ENCODE measurements at regions not wholly inside any gene's neighbourhood (a gene's known extent, or its start where the extent isn't known, plus 50 kb on each side); places are given as distances from the start of the nearest gene placed in this dataset.

- DNase-seq (ENCODE audit: low spot score) (no peak), ATAC-seq (no peak)
- Histone ChIP-seq H3F3A (replicated peaks; ENCODE audit: low read depth) (no peaks in the 10 kb centered on the region), H2AFZ (no peak overlapping the region), H3K36me3 (ENCODE audit: insufficient read depth) (no peaks in the 10 kb centered on the region), H3K27me3 (ENCODE audit: insufficient read depth) (no peaks in the 10 kb centered on the region), H3K79me2 (replicated peaks; ENCODE audit: insufficient read depth) (no peaks in the 10 kb centered on the region), H4K20me1 (replicated peaks; ENCODE audit: insufficient read depth) (no peaks in the 10 kb centered on the region), H3K4me2 (no peak overlapping the region), H3K4me3 (no peak overlapping the region), H3K27ac (ENCODE audit: low read depth) (no peak overlapping the region), H3K4me1 (ENCODE audit: insufficient read depth) (no peaks in the 10 kb centered on the region), H3K9me2 (ENCODE audit: insufficient read depth) (0 out of 2 replicates have a peak, but pooled peaks cover 6% of the 10 kb centered on the region)
- Mint-ChIP-seq H3K9me3 (peaks cover 3% of the 10 kb centered on the region; the same call in 1 of the 3 replicates), H3K36me3 (ENCODE audit: low read depth) (no peaks in the 10 kb centered on the region), H3K4me3 (no peak overlapping the region), H3K27me3 (ENCODE audit: insufficient read depth, low read depth, poor library complexity) (peaks cover 2% of the 10 kb centered on the region), H3K27ac (no peak overlapping the region), H3K4me1 (no peaks in the 10 kb centered on the region; the same call in 2 of the 3 replicates)
- TF ChIP-seq STAT1 (IDR thresholded peaks at IDR 0.05; ENCODE audit: unreplicated experiment) (no peak), CTCF (conservative IDR thresholded peaks at IDR 0.05; ENCODE audit: low read depth in 2 of 2) (no peak), REST (IDR thresholded peaks at IDR 0.05; ENCODE audit: unreplicated experiment) (no peak), POLR2AphosphoS5 (IDR thresholded peaks at IDR 0.05; ENCODE audit: low read depth) (no peak), JUNB (IDR thresholded peaks at IDR 0.05; ENCODE audit: unreplicated experiment) (no peak), ZNF462 (CRISPR knock-in tag; IDR thresholded peaks at IDR 0.05) (no peak), ZNF114 (CRISPR knock-in tag; IDR thresholded peaks at IDR 0.05) (no peak), NANOG (IDR thresholded peaks at IDR 0.05; ENCODE audit: borderline replicate concordance) (no peak), ETS1 (IDR thresholded peaks at IDR 0.05) (no peak), ZNF331 (CRISPR knock-in tag; IDR thresholded peaks at IDR 0.05; ENCODE audit: low read depth) (no peak), CREB1 (CRISPR knock-in tag; IDR thresholded peaks at IDR 0.05; ENCODE audit: low read depth) (no peak), EZH2 (IDR thresholded peaks at IDR 0.05; ENCODE audit: low read depth, unreplicated experiment) (no peak), EZH2phosphoT487 (IDR thresholded peaks at IDR 0.05; ENCODE audit: unreplicated experiment) (no peak)
Observed at GRCh38 chr5:4531756-4532704, 608.1 kb upstream of the ADAMTS16 start.

All from GM23338 (cell line).